NT2/D1 (cell line): ENCODE measurements at regions not wholly inside any gene's neighbourhood (a gene's known extent, or its start where the extent isn't known, plus 50 kb on each side); places are given as distances from the start of the nearest gene placed in this dataset.

ENCODE experiments used
- SUZ12 ChIP-seq: IDR thresholded peaks from 2 replicates; pipeline ENCODE4 v1.6.1; 2011; ENCODE audit not compliant: insufficient read length, insufficient read depth; ENCODE audit errors: extremely low read depth
- YY1 ChIP-seq: IDR thresholded peaks from 2 replicates; pipeline ENCODE4 v1.6.1; 2011; ENCODE audit not compliant: insufficient read length, insufficient read depth

DNA sequence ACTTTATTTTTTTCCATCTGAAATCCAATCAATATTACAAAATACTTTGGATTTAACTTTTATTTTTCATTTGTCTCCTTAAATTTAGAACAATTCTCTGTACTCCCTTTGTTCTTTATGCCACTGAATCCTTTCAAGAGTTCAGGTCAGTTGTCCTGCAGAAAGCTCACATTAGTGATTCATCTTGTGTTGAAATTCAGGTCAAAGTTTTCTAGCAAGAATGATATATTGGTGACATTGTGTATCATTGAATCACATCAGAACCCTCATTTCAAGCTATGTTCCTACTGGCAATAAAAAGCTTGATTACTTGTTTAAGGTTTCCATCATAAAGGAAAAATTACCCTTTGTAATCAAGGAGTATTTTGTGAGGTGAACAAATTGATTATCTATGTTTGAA is 378.8 kb upstream of the STEAP1 start:
- TF ChIP-seq YY1 (no peak), SUZ12 (no peak)
